Epithelial cell of esophagus (primary cell): ENCODE measurements at regions not wholly inside any gene's neighbourhood (a gene's known extent, or its start where the extent isn't known, plus 50 kb on each side); places are given as distances from the start of the nearest gene placed in this dataset.
"Not testable (repeated sequence)": the region's sequence is repeated elsewhere in the genome, so short reads cannot be mapped to it uniquely, and the experiment has no call there.

ENCODE experiments used
- DNase-seq: peaks from one replicate; pipeline ENCODE4 v3.0.0; 2010; ENCODE audit warnings: low read depth
- H3K4me3 ChIP-seq: 2 replicates; pipeline ENCODE4 v1.5.1; 2011; ENCODE audit warnings: mild to moderate bottlenecking, low read length, control low read depth
- TF ChIP-seq, protein P1 (sequence below): IDR thresholded peaks from 2 replicates; pipeline ENCODE4 v1.5.1; 2011; ENCODE audit warnings: low read depth, mild to moderate bottlenecking, low read length, control low read depth, inconsistent platforms; ENCODE audit not compliant: insufficient read depth; ENCODE audit errors: missing control alignments

DNA sequence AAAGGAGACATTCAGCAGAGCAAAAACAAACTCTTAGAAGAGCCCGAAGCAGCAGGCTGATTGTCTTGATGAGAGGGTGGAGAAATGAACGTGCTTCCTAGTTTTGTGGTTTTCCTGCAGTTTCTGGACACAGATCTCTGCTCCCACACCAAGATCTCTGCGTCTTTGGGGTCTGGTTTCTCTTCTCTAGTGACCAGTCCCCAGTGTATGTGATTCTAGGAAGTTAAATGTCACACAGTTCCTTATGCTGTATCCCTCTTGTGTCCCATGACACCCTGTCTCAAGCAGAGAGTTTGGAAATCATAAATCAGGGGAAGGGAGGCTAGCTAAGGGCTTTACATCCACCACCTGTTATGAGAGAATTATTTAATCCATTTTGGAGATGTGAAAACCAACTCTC, 55.4 kb upstream of the KLF14 start:
- TF ChIP-seq, protein P1, sequence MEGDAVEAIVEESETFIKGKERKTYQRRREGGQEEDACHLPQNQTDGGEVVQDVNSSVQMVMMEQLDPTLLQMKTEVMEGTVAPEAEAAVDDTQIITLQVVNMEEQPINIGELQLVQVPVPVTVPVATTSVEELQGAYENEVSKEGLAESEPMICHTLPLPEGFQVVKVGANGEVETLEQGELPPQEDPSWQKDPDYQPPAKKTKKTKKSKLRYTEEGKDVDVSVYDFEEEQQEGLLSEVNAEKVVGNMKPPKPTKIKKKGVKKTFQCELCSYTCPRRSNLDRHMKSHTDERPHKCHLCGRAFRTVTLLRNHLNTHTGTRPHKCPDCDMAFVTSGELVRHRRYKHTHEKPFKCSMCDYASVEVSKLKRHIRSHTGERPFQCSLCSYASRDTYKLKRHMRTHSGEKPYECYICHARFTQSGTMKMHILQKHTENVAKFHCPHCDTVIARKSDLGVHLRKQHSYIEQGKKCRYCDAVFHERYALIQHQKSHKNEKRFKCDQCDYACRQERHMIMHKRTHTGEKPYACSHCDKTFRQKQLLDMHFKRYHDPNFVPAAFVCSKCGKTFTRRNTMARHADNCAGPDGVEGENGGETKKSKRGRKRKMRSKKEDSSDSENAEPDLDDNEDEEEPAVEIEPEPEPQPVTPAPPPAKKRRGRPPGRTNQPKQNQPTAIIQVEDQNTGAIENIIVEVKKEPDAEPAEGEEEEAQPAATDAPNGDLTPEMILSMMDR, result no peak
- H3K4me3 ChIP-seq, result no peak overlapping the region
- DNase-seq, result no peak

DNA sequence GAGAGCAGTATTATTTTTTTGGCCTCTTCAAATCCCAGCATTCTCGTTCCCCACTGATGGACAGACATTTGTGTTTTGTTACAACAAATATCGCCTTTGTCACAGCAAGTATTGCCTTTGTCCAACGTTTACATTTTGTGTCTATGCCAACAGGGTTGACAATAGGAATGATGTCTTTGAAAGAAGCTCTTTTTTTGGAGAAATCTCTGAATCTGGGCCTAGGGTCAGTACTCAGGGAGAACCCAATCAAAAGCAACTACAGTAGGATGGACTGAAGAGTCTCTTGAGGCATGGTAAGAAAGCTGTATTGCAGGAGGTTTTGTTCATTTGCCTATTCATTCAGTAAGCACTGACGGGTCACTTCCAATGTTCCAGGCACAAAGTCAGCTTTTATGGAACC, 57.7 kb upstream of the KLF14 start:
- no peak for DNase-seq
- TF ChIP-seq, protein P1, result no peak
- H3K4me3 ChIP-seq, result no peak overlapping the region

DNA sequence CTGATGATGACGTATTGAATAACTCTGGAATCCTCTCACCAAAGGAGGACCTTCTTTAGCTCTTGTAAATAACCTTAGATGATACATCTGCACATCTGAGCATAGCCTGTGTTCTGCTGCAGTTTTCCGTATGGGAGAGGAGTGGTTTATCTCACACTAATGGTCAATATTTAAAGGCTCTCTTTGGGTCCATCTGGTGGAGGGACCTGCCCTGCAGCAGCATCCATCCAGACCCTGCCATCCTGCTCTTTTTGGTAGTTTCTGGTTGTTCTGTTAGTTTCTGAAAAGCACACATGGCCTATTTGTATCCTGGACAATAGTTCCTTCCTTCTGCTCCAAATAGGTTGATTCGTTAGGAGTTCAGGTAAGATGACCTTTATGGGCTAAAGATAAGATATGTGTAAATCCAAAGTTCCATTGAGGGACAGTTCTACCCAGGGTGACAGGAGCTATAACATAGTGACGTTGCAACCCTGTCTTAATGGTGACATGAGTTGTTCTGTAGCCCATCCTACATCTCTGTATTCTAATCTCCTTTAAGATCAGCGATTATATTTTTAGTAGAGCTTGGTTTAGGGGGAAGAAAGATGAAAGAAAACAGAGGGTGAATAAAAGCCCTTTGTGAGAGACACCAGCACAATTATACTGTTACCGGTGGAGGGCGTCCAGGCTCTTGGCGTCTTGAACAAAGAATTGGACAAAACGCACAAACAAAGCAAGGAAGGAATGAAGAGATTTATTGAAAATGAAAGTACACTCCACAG, 60.0 kb upstream of the KLF14 start:
- TF ChIP-seq, protein P1, result peak; percentile 9
- peak; percentile 26 for DNase-seq
- H3K4me3 ChIP-seq, result no peak overlapping the region

DNA sequence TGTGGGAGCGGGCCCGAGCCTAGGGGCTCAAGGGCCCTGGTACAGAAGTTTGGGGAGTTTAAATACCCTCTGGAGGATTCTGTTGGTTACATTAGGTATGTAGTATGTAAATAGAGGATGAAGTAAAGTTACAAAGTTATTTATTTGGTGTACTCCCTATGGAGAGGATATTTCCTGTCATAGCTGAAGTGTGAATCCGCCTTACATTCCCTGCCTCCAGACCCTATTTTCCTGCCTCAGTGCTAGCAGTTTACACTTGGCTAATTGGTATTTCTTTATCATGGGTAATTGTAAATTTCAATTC, 60.6 kb upstream of the KLF14 start:
- H3K4me3 ChIP-seq, result peak overlapping the region; percentile 3
- TF ChIP-seq, protein P1, result no peak
- DNase-seq, result no peak

DNA sequence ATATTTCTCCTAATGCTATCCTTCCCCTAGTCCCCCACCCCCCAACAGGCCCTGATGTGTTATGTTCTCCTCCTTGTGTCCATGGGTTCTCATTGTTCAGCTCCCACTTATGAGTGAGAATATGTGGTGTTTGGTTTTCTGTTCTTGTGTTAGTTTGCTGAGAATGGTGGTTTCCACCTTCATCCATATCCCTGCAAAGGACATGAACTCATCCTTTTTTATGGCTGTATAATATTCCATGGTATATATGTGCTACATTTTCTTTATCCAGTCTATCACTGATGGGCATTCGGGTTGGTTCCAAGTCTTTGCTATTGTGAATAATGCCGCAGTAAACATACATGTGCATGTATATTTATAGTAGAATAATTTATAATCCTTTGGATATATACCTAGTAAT, 62.4 kb upstream of the KLF14 start:
- not testable (repeated sequence) for DNase-seq, H3K4me3 ChIP-seq

DNA sequence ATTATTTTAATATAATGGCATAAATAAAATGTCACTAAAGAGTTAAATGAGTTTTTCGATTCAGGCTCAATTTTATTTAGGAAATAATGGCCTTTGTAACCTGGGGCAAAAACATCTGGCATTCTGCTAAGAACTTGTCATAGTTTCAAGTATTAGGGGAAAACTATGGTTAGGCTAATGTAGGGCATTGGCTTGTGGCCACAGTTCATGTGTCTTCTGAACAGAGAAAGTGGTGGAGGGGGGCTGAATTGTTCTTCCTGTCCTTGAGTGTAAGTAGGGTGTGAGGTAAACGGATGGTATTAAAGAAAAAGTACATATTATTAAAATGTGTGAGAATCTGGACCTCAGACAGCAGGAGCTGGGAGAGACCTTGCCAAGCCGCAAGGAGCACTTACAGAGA, 69.1 kb upstream of the KLF14 start:
- DNase-seq, result no peak
- H3K4me3 ChIP-seq, result no peak overlapping the region
- TF ChIP-seq, protein P1, result no peak

DNA sequence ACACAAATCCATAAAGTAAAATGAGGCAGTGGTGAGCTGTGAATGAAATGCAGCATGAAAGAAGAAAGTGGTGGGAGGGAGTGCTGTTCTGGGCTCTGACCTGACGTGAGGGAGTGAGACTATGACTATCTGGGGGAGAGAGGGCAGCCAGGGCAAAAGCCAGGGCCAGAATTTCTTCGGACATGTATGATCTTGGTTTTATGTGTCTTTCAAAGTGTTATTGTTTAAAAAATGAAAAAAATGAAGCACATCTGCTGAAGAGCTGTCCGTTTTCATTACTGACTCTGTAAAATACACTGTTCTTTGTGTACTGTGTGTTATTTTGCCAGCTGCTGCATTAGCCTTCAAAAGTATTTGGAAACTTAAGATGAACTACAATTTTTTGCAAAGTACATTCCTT, 70.2 kb upstream of the KLF14 start:
- no peak for DNase-seq
- TF ChIP-seq, protein P1, result no peak
- H3K4me3 ChIP-seq, result no peak overlapping the region

DNA sequence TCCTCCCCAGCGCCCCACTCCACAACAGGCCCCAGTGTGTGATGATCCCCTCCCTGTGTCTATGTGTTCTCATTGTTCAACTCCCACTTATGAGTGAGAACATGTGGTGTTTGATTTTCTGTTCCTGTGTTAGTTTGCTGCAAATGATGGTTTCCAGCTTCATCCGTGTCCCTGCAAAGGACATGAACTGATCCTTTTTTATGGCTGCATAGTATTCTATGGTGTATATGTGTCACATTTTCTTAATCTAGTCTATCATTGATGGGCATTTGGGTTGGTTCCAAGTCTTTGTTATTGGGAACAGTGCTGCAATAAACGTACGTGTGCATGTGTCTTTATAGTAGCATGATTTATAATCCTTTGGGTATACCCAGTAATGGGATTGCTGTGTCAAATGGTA, 78.8 kb upstream of the KLF14 start:
- DNase-seq, H3K4me3 ChIP-seq: not testable (repeated sequence)
